ENCODE measurements at regions not wholly inside any gene's neighbourhood (a gene's known extent, or its start where the extent isn't known, plus 50 kb on each side); places are given as distances from the start of the nearest gene placed in this dataset.

- Histone ChIP-seq H3K4me3 (ENCODE audit: low read depth, low read length) (no peak overlapping the region), H3K27me3 (replicated peaks) (no peaks in the 10 kb centered on the region), H3K27ac (no peak overlapping the region), H3K36me3 (replicated peaks) (no peaks in the 10 kb centered on the region)
- in situ Hi-C loops (cut with HindIII; ENCODE audit: low pct_ligation_motif_present, low sequenced_read_pairs): no loop called here
- DNase-seq: no peak
- no peak for TF ChIP-seq CTCF (IDR thresholded peaks at IDR 0.05; ENCODE audit: low read depth, low read length, missing control alignments)
Observed at GRCh38 chr10:64257704-64258103, 736.5 kb downstream of the REEP3 start.

GRCh38 chr10:64261092-64261491 is 739.9 kb downstream of the REEP3 start:
- in situ Hi-C loops (cut with HindIII; ENCODE audit: low pct_ligation_motif_present, low sequenced_read_pairs): no loop called here

GRCh38 chr10:64261676-64262075 is 740.5 kb downstream of the REEP3 start:
- DNase-seq: no peak
- H3K27me3 ChIP-seq (replicated peaks): no peaks in the 10 kb centered on the region
- no peak overlapping the region for H3K27ac ChIP-seq
- in situ Hi-C loops (cut with HindIII; ENCODE audit: low pct_ligation_motif_present, low sequenced_read_pairs): no loop called here
- no peak for TF ChIP-seq CTCF (IDR thresholded peaks at IDR 0.05; ENCODE audit: low read depth, low read length, missing control alignments)
- H3K4me3 ChIP-seq (ENCODE audit: low read depth, low read length): no peak overlapping the region
- H3K36me3 ChIP-seq (replicated peaks): no peaks in the 10 kb centered on the region

More at GRCh38 chr10:64261092-64261491, 739.9 kb downstream of the REEP3 start:
- Histone ChIP-seq H3K27me3 (replicated peaks) (no peaks in the 10 kb centered on the region), H3K27ac (no peak overlapping the region), H3K4me3 (ENCODE audit: low read depth, low read length) (no peak overlapping the region), H3K36me3 (replicated peaks) (no peaks in the 10 kb centered on the region)
- no peak for DNase-seq
- no peak for TF ChIP-seq CTCF (IDR thresholded peaks at IDR 0.05; ENCODE audit: low read depth, low read length, missing control alignments)

- no peak for TF ChIP-seq CTCF (IDR thresholded peaks at IDR 0.05; ENCODE audit: low read depth, low read length, missing control alignments)
- DNase-seq: no peak
- Histone ChIP-seq H3K36me3 (replicated peaks) (no peaks in the 10 kb centered on the region), H3K27ac (no peak overlapping the region), H3K27me3 (replicated peaks) (no peaks in the 10 kb centered on the region), H3K4me3 (ENCODE audit: low read depth, low read length) (no peak overlapping the region)
- in situ Hi-C loops (cut with HindIII; ENCODE audit: low pct_ligation_motif_present, low sequenced_read_pairs): no loop called here
Observed at GRCh38 chr10:64265961-64266360, 744.8 kb downstream of the REEP3 start.

GRCh38 chr10:64271508-64271907 is 750.3 kb downstream of the REEP3 start:
- H3K27me3 ChIP-seq (replicated peaks): no peaks in the 10 kb centered on the region
- DNase-seq: no peak
- in situ Hi-C loops (cut with HindIII; ENCODE audit: low pct_ligation_motif_present, low sequenced_read_pairs): no loop called here

More at GRCh38 chr10:64271508-64271907, 750.3 kb downstream of the REEP3 start:
- H3K4me3 ChIP-seq (ENCODE audit: low read depth, low read length): no peak overlapping the region
- no peaks in the 10 kb centered on the region for H3K36me3 ChIP-seq (replicated peaks)
- H3K27ac ChIP-seq: no peak overlapping the region
- no peak for TF ChIP-seq CTCF (IDR thresholded peaks at IDR 0.05; ENCODE audit: low read depth, low read length, missing control alignments)
